OCI-M1 (cell line): ENCODE measurements at regions not wholly inside any gene's neighbourhood (a gene's known extent, or its start where the extent isn't known, plus 50 kb on each side); places are given as distances from the start of the nearest gene placed in this dataset.
A peak's percentile ranks its signal among the peaks of the same experiment; 100 is the strongest.

Experiments
- DNase-seq: peaks from one replicate; lab custom pipeline; 2025; lab: John Stamatoyannopoulos, UW

GRCh38 chr7:84390845-84391244 lies 196.3 kb upstream of the SEMA3A start:
- DNase-seq, result no peak

GRCh38 chr7:84389242-84389641 lies 194.7 kb upstream of the SEMA3A start:
- peak; percentile 65 for DNase-seq

GRCh38 chr7:84387595-84387994 lies 193.0 kb upstream of the SEMA3A start:
- no peak for DNase-seq

GRCh38 chr7:84384417-84384816 lies 189.8 kb upstream of the SEMA3A start:
- DNase-seq, result no peak

- DNase-seq, result no peak
Observed at GRCh38 chr7:84379446-84379845, 184.9 kb upstream of the SEMA3A start.

GRCh38 chr7:84372712-84373111 lies 178.1 kb upstream of the SEMA3A start:
- peak; percentile 41 for DNase-seq

GRCh38 chr7:84372155-84372621 lies 177.6 kb upstream of the SEMA3A start:
- no peak for DNase-seq

GRCh38 chr7:84370114-84370513 lies 175.5 kb upstream of the SEMA3A start:
- no peak for DNase-seq

- no peak for DNase-seq
Observed at GRCh38 chr7:84368122-84368521, 173.5 kb upstream of the SEMA3A start.

GRCh38 chr7:84364708-84365107 lies 170.1 kb upstream of the SEMA3A start:
- no peak for DNase-seq

- no peak for DNase-seq
Observed at GRCh38 chr7:84363741-84364140, 169.2 kb upstream of the SEMA3A start.

GRCh38 chr7:84362828-84363227 lies 168.2 kb upstream of the SEMA3A start:
- DNase-seq, result no peak

- no peak for DNase-seq
Observed at GRCh38 chr7:84362360-84362759, 167.8 kb upstream of the SEMA3A start.

- DNase-seq, result no peak
Observed at GRCh38 chr7:84354866-84355265, 160.3 kb upstream of the SEMA3A start.

GRCh38 chr7:84354030-84354429 lies 159.4 kb upstream of the SEMA3A start:
- DNase-seq, result no peak

- no peak for DNase-seq
Observed at GRCh38 chr7:84339306-84339705, 144.7 kb upstream of the SEMA3A start.

GRCh38 chr7:84337429-84337828 lies 142.8 kb upstream of the SEMA3A start:
- DNase-seq, result peak; percentile 41

GRCh38 chr7:84336766-84337165 lies 142.2 kb upstream of the SEMA3A start:
- DNase-seq, result no peak

- DNase-seq, result peak; percentile 95
Observed at GRCh38 chr7:84336303-84336702, 141.7 kb upstream of the SEMA3A start.

GRCh38 chr7:84331616-84332015 lies 137.0 kb upstream of the SEMA3A start:
- no peak for DNase-seq

GRCh38 chr7:84328571-84328970 lies 134.0 kb upstream of the SEMA3A start:
- DNase-seq, result peak; percentile 40

GRCh38 chr7:84324136-84324630 lies 129.6 kb upstream of the SEMA3A start:
- no peak for DNase-seq

- DNase-seq, result peak; percentile 51
Observed at GRCh38 chr7:84317536-84317935, 122.9 kb upstream of the SEMA3A start.

- DNase-seq, result no peak
Observed at GRCh38 chr7:84314263-84314662, 119.7 kb upstream of the SEMA3A start.

- DNase-seq, result no peak
Observed at GRCh38 chr7:84304407-84304806, 109.8 kb upstream of the SEMA3A start.
